Prostate gland (tissue), 2 donors: ENCODE measurements at regions not wholly inside any gene's neighbourhood (a gene's known extent, or its start where the extent isn't known, plus 50 kb on each side); places are given as distances from the start of the nearest gene placed in this dataset.

Source experiments
- CTCF ChIP-seq, 4 experiments: fragments of 200-600 bp in 2 of 4; fragments of 450-650 bp in 2 of 4; sonication (generic) in 2 of 4; IDR thresholded peaks; 1 replicate in 3 of 4; 2 replicates in 1 of 4; pipeline ENCODE4 v1.5.1; 2016 to 2019; ENCODE audit warnings: antibody characterized with exemption in 4 of 4, mild to moderate bottlenecking in 2 of 4, moderate library complexity in 2 of 4
- POLR2A ChIP-seq: fragments of 450-650 bp; IDR thresholded peaks from one replicate; pipeline ENCODE4 v1.6.1; 2016; ENCODE audit warnings: antibody characterized with exemption, mild to moderate bottlenecking
- POLR2AphosphoS5 ChIP-seq: sonication (generic); formaldehyde crosslinking; IDR thresholded peaks from one replicate; pipeline ENCODE4 v1.6.1; 2017; ENCODE audit warnings: antibody characterized with exemption

GRCh38 chr2:54052825-54053718 lies 62.3 kb upstream of the ACYP2 start:
- TF ChIP-seq CTCF (IDR thresholded peaks at IDR 0.05), result no peak
- TF ChIP-seq POLR2A, result no peak
- TF ChIP-seq POLR2AphosphoS5, result no peak
